NCI-H1436 (cell line): ENCODE measurements at regions not wholly inside any gene's neighbourhood (a gene's known extent, or its start where the extent isn't known, plus 50 kb on each side); places are given as distances from the start of the nearest gene placed in this dataset.

Experiments
- DNase-seq: peaks from one replicate; lab custom pipeline; 2025; lab: John Stamatoyannopoulos, UW

GRCh38 chr2:145652036-145652435 is 1132.1 kb upstream of the ZEB2 start:
- no peak for DNase-seq

GRCh38 chr2:145650226-145650625 is 1130.3 kb upstream of the ZEB2 start:
- no peak for DNase-seq

GRCh38 chr2:145649061-145649460 is 1129.1 kb upstream of the ZEB2 start:
- DNase-seq: no peak

- DNase-seq: no peak
Measured at GRCh38 chr2:145644820-145645302, 1124.9 kb upstream of the ZEB2 start.

GRCh38 chr2:145638675-145639074 is 1118.8 kb upstream of the ZEB2 start:
- DNase-seq: no peak

- no peak for DNase-seq
Measured at GRCh38 chr2:145635706-145636427, 1115.9 kb upstream of the ZEB2 start.

- DNase-seq: no peak
Measured at GRCh38 chr2:145631561-145631960, 1111.6 kb upstream of the ZEB2 start.

GRCh38 chr2:145626301-145626700 is 1106.4 kb upstream of the ZEB2 start:
- DNase-seq: no peak

- DNase-seq: no peak
Measured at GRCh38 chr2:145625111-145625510, 1105.2 kb upstream of the ZEB2 start.

- DNase-seq: no peak
Measured at GRCh38 chr2:145623136-145623535, 1103.2 kb upstream of the ZEB2 start.

GRCh38 chr2:145622285-145622684 is 1102.4 kb upstream of the ZEB2 start:
- DNase-seq: no peak

GRCh38 chr2:145617906-145618305 is 1098.0 kb upstream of the ZEB2 start:
- DNase-seq: no peak

- DNase-seq: no peak
Measured at GRCh38 chr2:145617420-145617819, 1097.5 kb upstream of the ZEB2 start.

GRCh38 chr2:145615626-145616025 is 1095.7 kb upstream of the ZEB2 start:
- no peak for DNase-seq

GRCh38 chr2:145609951-145610350 is 1090.0 kb upstream of the ZEB2 start:
- no peak for DNase-seq

- DNase-seq: no peak
Measured at GRCh38 chr2:145601361-145601925, 1081.5 kb upstream of the ZEB2 start.

GRCh38 chr2:145600811-145601210 is 1080.9 kb upstream of the ZEB2 start:
- no peak for DNase-seq

GRCh38 chr2:145599756-145600155 is 1079.8 kb upstream of the ZEB2 start:
- no peak for DNase-seq

GRCh38 chr2:145598434-145598833 is 1078.5 kb upstream of the ZEB2 start:
- no peak for DNase-seq

- no peak for DNase-seq
Measured at GRCh38 chr2:145597809-145598208, 1077.9 kb upstream of the ZEB2 start.

- no peak for DNase-seq
Measured at GRCh38 chr2:145597006-145597405, 1077.1 kb upstream of the ZEB2 start.

GRCh38 chr2:145596416-145596815 is 1076.5 kb upstream of the ZEB2 start:
- DNase-seq: no peak

GRCh38 chr2:145595296-145595695 is 1075.4 kb upstream of the ZEB2 start:
- DNase-seq: no peak
